H1 (cell line): ENCODE measurements at regions not wholly inside any gene's neighbourhood (a gene's known extent, or its start where the extent isn't known, plus 50 kb on each side); places are given as distances from the start of the nearest gene placed in this dataset.

Experiments used
- CTCF ChIA-PET: fragments of 300-600 bp; sonication (Branson Sonifier 250); formaldehyde crosslinking; loops from one replicate; lab custom pipeline; 2021; ENCODE audit not compliant: partially characterized antibody; lab: Charles Lee
- POLR2A ChIA-PET: fragments of 300-600 bp; sonication (Branson Sonifier 250); formaldehyde crosslinking; loops from one replicate; lab custom pipeline; 2021; ENCODE audit warnings: inconsistent platforms; ENCODE audit not compliant: partially characterized antibody; lab: Charles Lee
- DNase-seq, 2 experiments: peaks; one replicate each; pipeline versions ENCODE4 v3.0.0 to v3.0.0-alpha.2; 2010 to 2022; ENCODE audit warnings: low spot score in 2 of 2, low read depth in 1 of 2, mixed read lengths in 1 of 2
- FAIRE-seq: peaks from 2 replicates; lab custom pipeline; 2011; peaks lifted over from hg19 to GRCh38; lab: Jason Lieb, UNC
- H2AFZ ChIP-seq: 2 replicates; pipeline ENCODE4 v1.8.1; 2012; ENCODE audit warnings: low read length, inconsistent platforms
- H2AK5ac ChIP-seq: 2 replicates; pipeline ENCODE4 v1.6.1; 2013; ENCODE audit warnings: low read depth, low read length
- H2BK120ac ChIP-seq: replicated peaks from 2 replicates; pipeline ENCODE3; 2013; ENCODE audit warnings: low read depth, low read length, inconsistent platforms
- H2BK12ac ChIP-seq: 2 replicates; pipeline ENCODE4 v1.6.1; 2013; ENCODE audit warnings: low read depth, low read length
- H2BK15ac ChIP-seq: 2 replicates; pipeline ENCODE4 v1.6.1; 2013; ENCODE audit warnings: low read length
- H2BK20ac ChIP-seq: 2 replicates; pipeline ENCODE4 v1.6.1; 2013; ENCODE audit warnings: low read length
- H2BK5ac ChIP-seq: 2 replicates; pipeline ENCODE4 v1.6.1; 2013; ENCODE audit warnings: low read depth, low read length
- H3K14ac ChIP-seq: 2 replicates; pipeline ENCODE4 v1.6.1; 2013; ENCODE audit warnings: inconsistent platforms; ENCODE audit not compliant: insufficient read length
- H3K18ac ChIP-seq: 2 replicates; pipeline ENCODE4 v1.6.1; 2013; ENCODE audit warnings: low read length; ENCODE audit errors: extremely low read depth
- H3K23ac ChIP-seq: 2 replicates; pipeline ENCODE4 v1.6.1; 2013; ENCODE audit warnings: inconsistent platforms; ENCODE audit not compliant: insufficient read length
- H3K23me2 ChIP-seq: 2 replicates; pipeline ENCODE4 v1.6.1; 2013; ENCODE audit warnings: low read depth, low read length
- H3K27ac ChIP-seq: 2 replicates; pipeline ENCODE4 v1.6.1; 2011; ENCODE audit warnings: low read depth, low read length, inconsistent platforms
- H3K27me3 ChIP-seq, 4 experiments: replicated peaks in 1 of 4; 1 replicate in 1 of 4; 2 replicates in 3 of 4; pipeline versions ENCODE4 v1.6.1 to v1.8.1; 2011 to 2013; ENCODE audit warnings: low read length in 3 of 4, mild to moderate bottlenecking in 3 of 4, inconsistent platforms in 2 of 4, mixed read lengths in 2 of 4, moderate library complexity in 1 of 4; ENCODE audit not compliant: control insufficient read depth in 3 of 4, insufficient read depth in 3 of 4; ENCODE audit errors: extremely low read depth in 1 of 4
- H3K36me3 ChIP-seq, 4 experiments: 2 replicates each; pipeline versions ENCODE4 v1.6.1 to v1.8.1; 2011 to 2013; ENCODE audit warnings: mild to moderate bottlenecking in 4 of 4, low read length in 3 of 4, moderate library complexity in 2 of 4, control low read depth in 1 of 4, inconsistent platforms in 1 of 4; ENCODE audit not compliant: insufficient read depth in 4 of 4, control insufficient read depth in 2 of 4
- H3K4ac ChIP-seq: replicated peaks from 2 replicates; pipeline ENCODE3; 2013; ENCODE audit warnings: low read length, low read depth, mixed read lengths, inconsistent platforms; ENCODE audit not compliant: insufficient read length
- H3K4me1 ChIP-seq, 4 experiments: replicated peaks in 1 of 4; 1 replicate in 1 of 4; 2 replicates in 3 of 4; pipeline versions ENCODE4 v1.6.1 to v1.8.1; 2011 to 2013; ENCODE audit warnings: low read length in 3 of 4, inconsistent platforms in 2 of 4, mixed read lengths in 1 of 4; ENCODE audit not compliant: insufficient read depth in 4 of 4, control insufficient read depth in 3 of 4
- H3K4me2 ChIP-seq, 2 experiments: 2 replicates each; pipeline versions ENCODE4 v1.6.1 to v1.8.1; 2011 to 2013; ENCODE audit warnings: low read depth in 2 of 2, low read length in 2 of 2, control low read depth in 1 of 2, inconsistent platforms in 1 of 2, mild to moderate bottlenecking in 1 of 2; ENCODE audit not compliant: insufficient read depth in 1 of 2
- H3K4me3 ChIP-seq, 4 experiments: fragments of 200-600, 300-600 bp in 1 of 4; sonication (generic), shearing (Covaris generic), sonication (Bioruptor Twin) in 1 of 4; 2 replicates each; pipeline versions ENCODE4 v1.5.1 to v1.8.1; 2011 to 2016; ENCODE audit warnings: low read length in 4 of 4, low read depth in 3 of 4, control low read depth in 2 of 4, inconsistent platforms in 2 of 4, mild to moderate bottlenecking in 2 of 4, mixed read lengths in 1 of 4, moderate library complexity in 1 of 4; ENCODE audit not compliant: insufficient read depth in 2 of 4; ENCODE audit errors: extremely low read depth in 1 of 4
- H3K56ac ChIP-seq: replicated peaks from 2 replicates; pipeline ENCODE3; 2013; ENCODE audit warnings: low read depth, mild to moderate bottlenecking, mixed read lengths, low read length, inconsistent platforms; ENCODE audit not compliant: insufficient read length
- H3K79me1 ChIP-seq: 2 replicates; pipeline ENCODE4 v1.6.1; 2013; ENCODE audit warnings: low read depth, low read length, control low read depth
- H3K79me2 ChIP-seq, 2 experiments: 2 replicates each; pipeline versions ENCODE4 v1.6.1 to v1.8.1; 2012 to 2013; ENCODE audit warnings: low read length in 2 of 2, mild to moderate bottlenecking in 2 of 2, inconsistent platforms in 1 of 2; ENCODE audit not compliant: insufficient read depth in 2 of 2, control insufficient read depth in 1 of 2
- H3K9ac ChIP-seq, 4 experiments: replicated peaks in 1 of 4; 1 replicate in 1 of 4; 2 replicates in 3 of 4; pipeline versions ENCODE4 v1.6.1 to v1.8.1; 2011 to 2013; ENCODE audit warnings: low read depth in 3 of 4, low read length in 3 of 4, control low read depth in 2 of 4, mild to moderate bottlenecking in 2 of 4, moderate library complexity in 2 of 4, inconsistent platforms in 1 of 4; ENCODE audit errors: extremely low read depth in 1 of 4
- H3K9me3 ChIP-seq, 2 experiments: 2 replicates each; pipeline versions ENCODE4 v1.6.1 to v1.8.1; 2012 to 2013; ENCODE audit warnings: mild to moderate bottlenecking in 2 of 2, moderate library complexity in 2 of 2, control low read depth in 1 of 2, inconsistent platforms in 1 of 2, low read depth in 1 of 2, low read length in 1 of 2, mixed read lengths in 1 of 2; ENCODE audit not compliant: insufficient read depth in 2 of 2
- H4K20me1 ChIP-seq, 2 experiments: replicated peaks in 1 of 2; 2 replicates each; pipeline versions ENCODE3 to v1.8.1; 2011 to 2013; ENCODE audit warnings: inconsistent platforms in 2 of 2, low read length in 2 of 2, mild to moderate bottlenecking in 1 of 2; ENCODE audit not compliant: insufficient read depth in 2 of 2, control insufficient read depth in 1 of 2
- H4K5ac ChIP-seq: 2 replicates; pipeline ENCODE4 v1.6.1; 2013; ENCODE audit warnings: low read length, low read depth, mixed read lengths, inconsistent platforms; ENCODE audit not compliant: insufficient read length
- H4K8ac ChIP-seq: 2 replicates; pipeline ENCODE4 v1.8.0; 2013; ENCODE audit warnings: mild to moderate bottlenecking, moderate library complexity, low read length, inconsistent platforms; ENCODE audit not compliant: insufficient read depth; ENCODE audit errors: extremely low read depth
- H4K91ac ChIP-seq: replicated peaks from 2 replicates; pipeline ENCODE3; 2013; ENCODE audit warnings: low read length, mixed read lengths, inconsistent platforms; ENCODE audit not compliant: insufficient read length
- KDM5A ChIP-seq: fragments of 200-600 bp; IDR thresholded peaks from 2 replicates; pipeline ENCODE4 v1.7.1; 2012; ENCODE audit warnings: mild to moderate bottlenecking, low read length, inconsistent platforms, mixed read lengths
- MAX ChIP-seq: IDR thresholded peaks from 2 replicates; pipeline ENCODE4 v1.6.1; 2012; ENCODE audit warnings: inconsistent platforms
- NRF1 ChIP-seq: IDR thresholded peaks from 2 replicates; pipeline ENCODE4 v1.6.1; 2011; ENCODE audit warnings: mild to moderate bottlenecking, low read depth, low read length, improper control_type of control experiment
- WGBS, 2 experiments: shearing (Covaris generic) in 1 of 2; methylation state at CpG; one replicate each; pipeline versions ENCODE4 v1.1.6 to v1.1.7; 2013 to 2015; ENCODE audit warnings: low lambda C conversion rate in 2 of 2, mixed read lengths in 2 of 2, inconsistent platforms in 1 of 2, low coverage in 1 of 2, missing lambda C conversion rate in 1 of 2; ENCODE audit not compliant: insufficient replicate concordance in 2 of 2, insufficient coverage in 1 of 2, insufficient read length in 1 of 2; ENCODE audit errors: extremely low coverage in 1 of 2, missing lambda C conversion rate in 1 of 2; 5-methylcytosine and 5-hydroxymethylcytosine counted together

- TF ChIP-seq MAX: no peak
- no peak for TF ChIP-seq KDM5A
- no peak for TF ChIP-seq NRF1
- Histone ChIP-seq H2BK12ac (peak overlapping the region; percentile 42; the same call in 1 of the 2 replicates), H2BK20ac (no peak overlapping the region), H2BK120ac (no peak overlapping the region), H2AK5ac (no peak overlapping the region), H3K27me3 (no peaks in the 10 kb centered on the region), H3K79me2 (no peaks in the 10 kb centered on the region), H3K4me3 (no peak overlapping the region), H2BK15ac (no peak overlapping the region), H3K4me1 (peaks cover 0 to 15% (median 6%) of the 10 kb centered on the region in 4 experiments; a peak in 5 of 7 replicates), H3K79me1 (no peaks in the 10 kb centered on the region), H3K23me2 (no peaks in the 10 kb centered on the region), H2BK5ac (no peak overlapping the region), H4K91ac (no peak overlapping the region), H3K27ac (no peak overlapping the region), H3K9me3 (no peaks in the 10 kb centered on the region), H3K18ac (no peak overlapping the region), H3K4me2 (no peak overlapping the region), H3K56ac (no peak overlapping the region), H3K36me3 (no peaks in the 10 kb centered on the region), H3K4ac (no peak overlapping the region), H3K23ac (no peak overlapping the region), H4K5ac (no peak overlapping the region), H3K9ac (no peak overlapping the region), H4K8ac (no peak overlapping the region), H3K14ac (no peak overlapping the region), H4K20me1 (no peaks in the 10 kb centered on the region), H2AFZ (no peak overlapping the region)
- DNase-seq (no peak), FAIRE-seq (no peak)
- ChIA-PET CTCF (interaction anchor here (1.0 to 2.3 kb wide), 5 partner anchors 19 to 112 kb away, joined by 3 to 9 read pairs (median 5); no protein-coding TSS in a partner anchor), POLR2A (no interaction called here)
- WGBS, 2 experiments: 86% methylated on average over 10 of the region's 10 CpGs; no CpG with 5 or more reads in 1 of the 2 experiments
Measured at GRCh38 chr22:44548981-44549380, 50.9 kb upstream of the RTL6 start.
